Smooth muscle cell (in vitro differentiated cells): ENCODE measurements at regions not wholly inside any gene's neighbourhood (a gene's known extent, or its start where the extent isn't known, plus 50 kb on each side); places are given as distances from the start of the nearest gene placed in this dataset.

Experiments
- DNase-seq: peaks from one replicate; lab custom pipeline; 2025; ENCODE audit not compliant: unreplicated experiment; lab: John Stamatoyannopoulos, UW
- H2AFZ ChIP-seq: fragments of 200-600 bp; sonication (generic); 2 replicates; pipeline ENCODE4 v1.6.0; 2016; ENCODE audit warnings: antibody characterized with exemption, low read depth, mild to moderate bottlenecking
- H3F3A ChIP-seq: fragments of 200-600 bp; sonication (generic); 2 replicates; pipeline ENCODE4 v1.6.0; 2017; ENCODE audit warnings: antibody characterized with exemption, low read depth
- H3K27ac ChIP-seq: fragments of 200-600 bp; sonication (generic); 2 replicates; pipeline ENCODE4 v1.5.1; 2016; ENCODE audit warnings: low read depth, mild to moderate bottlenecking
- H3K27me3 ChIP-seq: fragments of 200-600 bp; sonication (generic); 2 replicates; pipeline ENCODE4 v1.6.1; 2016; ENCODE audit warnings: low read depth, mild to moderate bottlenecking
- H3K36me3 ChIP-seq: fragments of 200-600 bp; sonication (generic); 2 replicates; pipeline ENCODE4 v1.5.1; 2016; ENCODE audit warnings: low read depth
- H3K4me1 ChIP-seq: fragments of 200-600 bp; sonication (generic); 2 replicates; pipeline ENCODE4 v1.5.1; 2016; ENCODE audit warnings: low read depth
- H3K4me2 ChIP-seq: fragments of 200-600 bp; sonication (generic); 2 replicates; pipeline ENCODE4 v1.6.0; 2016; ENCODE audit warnings: mild to moderate bottlenecking
- H3K4me3 ChIP-seq: fragments of 200-600 bp; sonication (generic); 2 replicates; pipeline ENCODE4 v1.5.1; 2016; ENCODE audit warnings: mild to moderate bottlenecking
- H3K79me2 ChIP-seq: fragments of 200-600 bp; sonication (generic); 2 replicates; pipeline ENCODE4 v1.6.0; 2016; ENCODE audit warnings: low read depth, mild to moderate bottlenecking
- H3K9ac ChIP-seq: fragments of 200-600 bp; sonication (generic); 2 replicates; pipeline ENCODE4 v1.6.0; 2016; ENCODE audit warnings: low read depth
- H3K9me3 ChIP-seq: fragments of 200-600 bp; sonication (generic); replicated peaks from 2 replicates; pipeline ENCODE4 v1.5.1; 2016; ENCODE audit warnings: low read depth
- H4K20me1 ChIP-seq: fragments of 200-600 bp; sonication (generic); 2 replicates; pipeline ENCODE4 v1.6.0; 2016; ENCODE audit warnings: low read depth
- CTCF ChIP-seq: fragments of 200-600 bp; sonication (generic); IDR thresholded peaks from 2 replicates; pipeline ENCODE4 v1.5.1; 2017; ENCODE audit warnings: borderline replicate concordance, mild to moderate bottlenecking, antibody characterized with exemption; ENCODE audit not compliant: insufficient read depth, poor library complexity, severe bottlenecking
- WGBS: methylation state at CpG from one replicate; pipeline ENCODE4 v1.1.7; 2016; ENCODE audit warnings: low lambda C conversion rate; 5-methylcytosine and 5-hydroxymethylcytosine counted together

- H3K27ac ChIP-seq, result no peak overlapping the region
- no peaks in the 10 kb centered on the region for H3K36me3 ChIP-seq
- H2AFZ ChIP-seq, result no peak overlapping the region
- no peaks in the 10 kb centered on the region for H3K27me3 ChIP-seq
- no peak overlapping the region for H3K9ac ChIP-seq
- H3F3A ChIP-seq, result no peaks in the 10 kb centered on the region
- H3K79me2 ChIP-seq, result no peaks in the 10 kb centered on the region
- no peak overlapping the region for H3K4me3 ChIP-seq
- WGBS, result 91% methylated on average over 8 of the region's 8 CpGs
- no peaks in the 10 kb centered on the region for H4K20me1 ChIP-seq
- H3K4me1 ChIP-seq, result no peaks in the 10 kb centered on the region
- DNase-seq, result no peak
- no peak overlapping the region for H3K4me2 ChIP-seq
- TF ChIP-seq CTCF, result no peak
- no peaks in the 10 kb centered on the region for H3K9me3 ChIP-seq
These were observed 156.6 kb downstream of the ANKRD50 start for GRCh38 chr4:124555959-124556358.

- H3K27me3 ChIP-seq, result no peaks in the 10 kb centered on the region
- H3K4me3 ChIP-seq, result no peak overlapping the region
- no peaks in the 10 kb centered on the region for H3K79me2 ChIP-seq
- no peak overlapping the region for H3K4me2 ChIP-seq
- WGBS, result 100% methylated on average over 1 of the region's 1 CpG
- no peaks in the 10 kb centered on the region for H4K20me1 ChIP-seq
- H3K4me1 ChIP-seq, result no peaks in the 10 kb centered on the region
- no peaks in the 10 kb centered on the region for H3K9me3 ChIP-seq
- H3K27ac ChIP-seq, result no peak overlapping the region
- TF ChIP-seq CTCF, result no peak
- no peak overlapping the region for H3K9ac ChIP-seq
- H3K36me3 ChIP-seq, result no peaks in the 10 kb centered on the region
- no peaks in the 10 kb centered on the region for H3F3A ChIP-seq
- no peak overlapping the region for H2AFZ ChIP-seq
- DNase-seq, result no peak
These were observed 148.4 kb downstream of the ANKRD50 start for GRCh38 chr4:124564121-124564520.

- 56% methylated on average over 4 of the region's 4 CpGs for WGBS
- DNase-seq, result no peak
- TF ChIP-seq CTCF, result no peak
- no peaks in the 10 kb centered on the region for H4K20me1 ChIP-seq
- no peak overlapping the region for H3K27ac ChIP-seq
- no peaks in the 10 kb centered on the region for H3K9me3 ChIP-seq
- no peak overlapping the region for H3K4me3 ChIP-seq
- H3K27me3 ChIP-seq, result no peaks in the 10 kb centered on the region
- no peaks in the 10 kb centered on the region for H3F3A ChIP-seq
- H3K4me1 ChIP-seq, result no peaks in the 10 kb centered on the region
- no peak overlapping the region for H3K9ac ChIP-seq
- no peak overlapping the region for H2AFZ ChIP-seq
- no peaks in the 10 kb centered on the region for H3K79me2 ChIP-seq
- H3K4me2 ChIP-seq, result no peak overlapping the region
- H3K36me3 ChIP-seq, result no peaks in the 10 kb centered on the region
These were observed 147.2 kb downstream of the ANKRD50 start for GRCh38 chr4:124565371-124565770.

GRCh38 chr4:124566030-124566429 is 146.5 kb downstream of the ANKRD50 start:
- 88% methylated on average over 2 of the region's 2 CpGs for WGBS
- Histone ChIP-seq H2AFZ (no peak overlapping the region), H4K20me1 (no peaks in the 10 kb centered on the region), H3K27ac (no peak overlapping the region), H3K4me1 (no peaks in the 10 kb centered on the region), H3F3A (no peaks in the 10 kb centered on the region), H3K4me2 (no peak overlapping the region), H3K9me3 (no peaks in the 10 kb centered on the region), H3K79me2 (no peaks in the 10 kb centered on the region), H3K27me3 (no peaks in the 10 kb centered on the region), H3K4me3 (no peak overlapping the region), H3K9ac (no peak overlapping the region), H3K36me3 (no peaks in the 10 kb centered on the region)
- TF ChIP-seq CTCF, result no peak
- no peak for DNase-seq
